ENCODE measurements at regions not wholly inside any gene's neighbourhood (a gene's known extent, or its start where the extent isn't known, plus 50 kb on each side); places are given as distances from the start of the nearest gene placed in this dataset.

GRCh38 chr11:28495333-28495732 lies 387.1 kb downstream of the METTL15 start:
- no peak for ATAC-seq
- Histone ChIP-seq H3K4me1 (ENCODE audit: control insufficient read depth in 1 of 2, insufficient read depth in 2 of 2, low read length in 2 of 2) (no peaks in the 10 kb centered on the region), H4K20me1 (ENCODE audit: insufficient read depth) (no peaks in the 10 kb centered on the region), H3K9me3 (ENCODE audit: control insufficient read depth in 1 of 2, insufficient read depth in 1 of 2, low read depth in 1 of 2, low read length in 2 of 2) (no peaks in the 10 kb centered on the region), H3K36me3 (ENCODE audit: control insufficient read depth in 1 of 2, insufficient read depth in 2 of 2, low read length in 2 of 2) (no peaks in the 10 kb centered on the region), H3K4me3 (replicated peaks in 1 of 2; ENCODE audit: low read depth in 1 of 2, low read length in 2 of 2) (no peak overlapping the region), H3K9ac (ENCODE audit: low read length) (no peak overlapping the region), H2AFZ (ENCODE audit: low read depth, low read length, poor library complexity, severe bottlenecking) (no peak overlapping the region), H3K79me2 (ENCODE audit: insufficient read depth, low read length) (no peaks in the 10 kb centered on the region), H3K27me3 (ENCODE audit: insufficient read depth, low read length) (no peaks in the 10 kb centered on the region), H3K27ac (ENCODE audit: low read depth, low read length) (no peak overlapping the region), H3K4me2 (ENCODE audit: low read length) (no peak overlapping the region), H3K9me2 (ENCODE audit: insufficient read depth) (no peaks in the 10 kb centered on the region)
- ChIA-PET RAD21 (ENCODE audit: low non-redundant PET in 1 of 2, low total read pairs in 2 of 2, uncharacterized antibody in 2 of 2, unreplicated experiment in 2 of 2) (no interaction called here), CTCF (no interaction called here), POLR2A (no interaction called here)
- TF ChIP-seq JUND (IDR thresholded peaks at IDR 0.05) (no peak), ZBTB33 (IDR thresholded peaks at IDR 0.05; ENCODE audit: extremely low read depth, insufficient replicate concordance, low read length) (no peak), CTCF (IDR thresholded peaks at IDR 0.05 in 2 of 3, conservative IDR thresholded peaks at IDR 0.05 in 1 of 3; ENCODE audit: borderline replicate concordance in 1 of 3, insufficient read depth in 1 of 3, low read depth in 2 of 3, low read length in 2 of 3) (no peak), POLR2A (IDR thresholded peaks at IDR 0.05; ENCODE audit: borderline replicate concordance, extremely low read depth, insufficient read depth, insufficient read length) (no peak), SRF (IDR thresholded peaks at IDR 0.05; ENCODE audit: low read depth) (no peak), EZH2phosphoT487 (IDR thresholded peaks at IDR 0.05; ENCODE audit: borderline replicate concordance) (no peak), ZFX (IDR thresholded peaks at IDR 0.05) (no peak), YY1 (IDR thresholded peaks at IDR 0.05; ENCODE audit: extremely low read depth, insufficient replicate concordance, low read depth, low read length) (no peak), RAD21 (IDR thresholded peaks at IDR 0.05; ENCODE audit: low read depth) (no peak), CBX3 (IDR thresholded peaks at IDR 0.05; ENCODE audit: low read depth) (no peak), TCF7L2 (IDR thresholded peaks at IDR 0.05; ENCODE audit: borderline replicate concordance, extremely low read depth, insufficient read depth, insufficient read length) (no peak), SP1 (IDR thresholded peaks at IDR 0.05; ENCODE audit: low read depth) (no peak), POLR2AphosphoS5 (IDR thresholded peaks at IDR 0.05; ENCODE audit: low read depth, low read length) (no peak), EGR1 (IDR thresholded peaks at IDR 0.05; ENCODE audit: low read depth) (no peak)
- DNase-seq (ENCODE audit: low read depth, low spot score), result no peak
- BruUV-seq (replicated peaks), result no TSS peak
- intact Hi-C loops (cut with micrococcal nuclease), result no loop called here
